Natural killer cell (primary cell): ENCODE measurements at regions not wholly inside any gene's neighbourhood (a gene's known extent, or its start where the extent isn't known, plus 50 kb on each side); places are given as distances from the start of the nearest gene placed in this dataset.

Source experiments
- ATAC-seq, 3 donors: fragments of 150-1000 bp in 2 of 3; fragments of 200-7000 bp in 1 of 3; cut with Tn5 transposase; 1 replicate in 1 of 3; 2 replicates in 2 of 3; pipeline ENCODE4 v1.10.0; 2021; ENCODE audit warnings: mild to moderate bottlenecking in 2 of 3, moderate library complexity in 2 of 3
- DNase-seq, 2 donors: peaks; one replicate each; pipeline versions ENCODE4 v3.0.0 to v3.0.0-alpha.2; 2013 to 2021; ENCODE audit warnings: mixed read lengths in 1 of 2
- H3K27ac ChIP-seq: one replicate; pipeline ENCODE4 v1.5.1; 2013; ENCODE audit warnings: mild to moderate bottlenecking, low read length
- H3K27me3 ChIP-seq: one replicate; pipeline ENCODE4 v1.6.1; 2013; ENCODE audit warnings: low read length; ENCODE audit not compliant: control insufficient read depth, insufficient read depth
- H3K36me3 ChIP-seq: one replicate; pipeline ENCODE4 v1.6.1; 2013; ENCODE audit warnings: low read length; ENCODE audit not compliant: control insufficient read depth, insufficient read depth
- H3K4me1 ChIP-seq: one replicate; pipeline ENCODE4 v1.6.1; 2013; ENCODE audit warnings: low read length; ENCODE audit not compliant: control insufficient read depth, insufficient read depth
- H3K4me3 ChIP-seq: one replicate; pipeline ENCODE4 v1.5.1; 2013; ENCODE audit warnings: low read length
- H3K9me3 ChIP-seq: one replicate; pipeline ENCODE4 v1.6.1; 2013; ENCODE audit warnings: low read length; ENCODE audit not compliant: control insufficient read depth, insufficient read depth
- H3K27ac Mint-ChIP-seq, 2 donors: one replicate each; pipeline ENCODE4 v1.8.0; 2022; ENCODE audit warnings: mild to moderate bottlenecking in 2 of 2, mixed read lengths in 2 of 2, moderate library complexity in 1 of 2
- H3K27me3 Mint-ChIP-seq, 2 donors: one replicate each; pipeline ENCODE4 v1.8.0; 2022; ENCODE audit warnings: low read depth in 2 of 2, mixed read lengths in 2 of 2
- H3K36me3 Mint-ChIP-seq: one replicate; pipeline ENCODE4 v1.8.0; 2022; ENCODE audit warnings: mixed read lengths
- H3K4me1 Mint-ChIP-seq, 2 donors: one replicate each; pipeline ENCODE4 v1.8.0; 2022; ENCODE audit warnings: mixed read lengths in 2 of 2
- H3K4me3 Mint-ChIP-seq: one replicate; pipeline ENCODE4 v1.8.0; 2022; ENCODE audit warnings: mild to moderate bottlenecking, moderate library complexity, mixed read lengths
- H3K9me3 Mint-ChIP-seq, 2 donors: one replicate each; pipeline ENCODE4 v1.8.0; 2022; ENCODE audit warnings: mixed read lengths in 2 of 2
- WGBS: methylation state at CpG from one replicate; pipeline ENCODE4 v1.1.7; 2013; ENCODE audit warnings: missing lambda C conversion rate; ENCODE audit not compliant: insufficient coverage; 5-methylcytosine and 5-hydroxymethylcytosine counted together
- intact Hi-C: fragments of 100-400 bp; cut with micrococcal nuclease; formaldehyde crosslinking; loops from one replicate; pipeline ENCODE4 v1.14.2; 2022
- TF ChIP-seq, protein P1 (sequence below): fragments of 200-600 bp; IDR thresholded peaks from one replicate; pipeline ENCODE4 v1.8.0; 2022; ENCODE audit warnings: antibody characterized with exemption

GRCh38 chr1:104629589-104629988 is 879.9 kb downstream of the AMY1C start:
- Mint-ChIP-seq H3K4me3 (no peak overlapping the region), H3K9me3 (peaks cover 2 to 3% of the 10 kb centered on the region in 2 donors), H3K4me1 (no peaks in the 10 kb centered on the region), H3K27me3 (no peaks in the 10 kb centered on the region), H3K27ac (no peak overlapping the region), H3K36me3 (peaks cover 6% of the 10 kb centered on the region)
- Histone ChIP-seq H3K4me3 (no peak overlapping the region), H3K9me3 (no peaks in the 10 kb centered on the region), H3K4me1 (no peaks in the 10 kb centered on the region), H3K36me3 (no peaks in the 10 kb centered on the region), H3K27me3 (no peaks in the 10 kb centered on the region), H3K27ac (no peak overlapping the region)
- TF ChIP-seq, protein P1, sequence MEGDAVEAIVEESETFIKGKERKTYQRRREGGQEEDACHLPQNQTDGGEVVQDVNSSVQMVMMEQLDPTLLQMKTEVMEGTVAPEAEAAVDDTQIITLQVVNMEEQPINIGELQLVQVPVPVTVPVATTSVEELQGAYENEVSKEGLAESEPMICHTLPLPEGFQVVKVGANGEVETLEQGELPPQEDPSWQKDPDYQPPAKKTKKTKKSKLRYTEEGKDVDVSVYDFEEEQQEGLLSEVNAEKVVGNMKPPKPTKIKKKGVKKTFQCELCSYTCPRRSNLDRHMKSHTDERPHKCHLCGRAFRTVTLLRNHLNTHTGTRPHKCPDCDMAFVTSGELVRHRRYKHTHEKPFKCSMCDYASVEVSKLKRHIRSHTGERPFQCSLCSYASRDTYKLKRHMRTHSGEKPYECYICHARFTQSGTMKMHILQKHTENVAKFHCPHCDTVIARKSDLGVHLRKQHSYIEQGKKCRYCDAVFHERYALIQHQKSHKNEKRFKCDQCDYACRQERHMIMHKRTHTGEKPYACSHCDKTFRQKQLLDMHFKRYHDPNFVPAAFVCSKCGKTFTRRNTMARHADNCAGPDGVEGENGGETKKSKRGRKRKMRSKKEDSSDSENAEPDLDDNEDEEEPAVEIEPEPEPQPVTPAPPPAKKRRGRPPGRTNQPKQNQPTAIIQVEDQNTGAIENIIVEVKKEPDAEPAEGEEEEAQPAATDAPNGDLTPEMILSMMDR = no peak
- no peak for ATAC-seq
- intact Hi-C loops = no loop called here
- 0% methylated on average over 1 of the region's 1 CpG for WGBS
- no peak for DNase-seq

GRCh38 chr1:104630567-104631149 is 881.0 kb downstream of the AMY1C start:
- no peaks in the 10 kb centered on the region for H3K36me3 ChIP-seq
- DNase-seq = no peak

DNA sequence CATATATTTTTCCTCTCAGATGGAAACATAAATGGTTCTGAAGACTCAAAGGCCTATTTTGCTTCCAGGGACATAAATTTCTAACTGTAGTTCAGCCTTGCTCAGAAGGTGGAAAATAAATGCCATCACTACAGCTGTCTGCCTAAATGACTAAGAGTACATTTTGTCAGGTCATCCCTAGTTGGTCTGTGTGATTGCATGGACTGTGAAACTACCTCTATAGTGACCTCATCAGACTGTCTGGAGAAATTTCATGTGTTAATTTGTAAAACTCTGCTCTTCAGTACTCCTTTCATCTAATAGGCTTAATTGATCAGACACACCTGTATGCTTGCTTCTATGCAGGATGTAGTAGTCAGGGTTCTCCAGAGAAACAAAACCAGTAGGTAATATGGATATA is 886.9 kb downstream of the AMY1C start:
- TF ChIP-seq, protein P1 = no peak
- no peak overlapping the region for H3K27ac Mint-ChIP-seq

More at GRCh38 chr1:104630567-104631149, 881.0 kb downstream of the AMY1C start:
- H3K27ac Mint-ChIP-seq = no peak overlapping the region
- peaks cover 2 to 3% of the 10 kb centered on the region in 2 donors for H3K9me3 Mint-ChIP-seq
- no peaks in the 10 kb centered on the region for H3K27me3 Mint-ChIP-seq
- Histone ChIP-seq H3K27me3 (no peaks in the 10 kb centered on the region), H3K4me1 (no peaks in the 10 kb centered on the region), H3K4me3 (no peak overlapping the region), H3K27ac (no peak overlapping the region), H3K9me3 (no peaks in the 10 kb centered on the region)
- no peaks in the 10 kb centered on the region for H3K4me1 Mint-ChIP-seq
- WGBS = 75% methylated on average over 4 of the region's 5 CpGs
- peaks cover 6% of the 10 kb centered on the region for H3K36me3 Mint-ChIP-seq
- intact Hi-C loops = no loop called here
- TF ChIP-seq, protein P1 = no peak
- no peak for ATAC-seq
- H3K4me3 Mint-ChIP-seq = no peak overlapping the region

DNA sequence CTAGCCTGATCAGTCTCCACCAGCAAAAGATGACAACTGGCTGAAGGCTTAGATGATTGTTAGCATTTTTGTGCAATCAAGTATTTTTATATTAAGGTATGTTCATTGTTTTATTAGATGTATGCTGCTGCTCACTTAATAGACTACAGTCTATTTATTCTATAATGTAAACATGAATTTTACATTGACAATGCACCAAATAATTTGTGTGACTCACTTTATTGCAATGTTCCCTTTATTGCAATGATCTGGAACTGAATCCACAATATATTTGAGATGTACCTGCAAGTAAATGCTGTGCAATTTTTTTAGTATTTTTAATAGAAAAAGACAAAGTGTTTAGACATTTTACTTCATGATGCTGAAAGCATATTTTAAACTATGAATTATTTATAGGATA is 896.5 kb downstream of the AMY1C start:
- ATAC-seq = no peak
- intact Hi-C loops = no loop called here
- TF ChIP-seq, protein P1 = no peak
- Histone ChIP-seq H3K36me3 (no peaks in the 10 kb centered on the region), H3K27ac (no peak overlapping the region), H3K4me3 (no peak overlapping the region), H3K9me3 (no peaks in the 10 kb centered on the region), H3K27me3 (no peaks in the 10 kb centered on the region), H3K4me1 (no peaks in the 10 kb centered on the region)
- Mint-ChIP-seq H3K27me3 (no peaks in the 10 kb centered on the region), H3K4me3 (no peak overlapping the region), H3K36me3 (no peaks in the 10 kb centered on the region), H3K9me3 (peaks cover 5% of the 10 kb centered on the region in 2 donors), H3K4me1 (no peaks in the 10 kb centered on the region), H3K27ac (no peak overlapping the region)
- DNase-seq = no peak

More for the DNA sequence above, 886.9 kb downstream of the AMY1C start:
- H3K27me3 ChIP-seq = no peaks in the 10 kb centered on the region
- Mint-ChIP-seq H3K4me1 (no peaks in the 10 kb centered on the region), H3K9me3 (peaks cover 2 to 9% of the 10 kb centered on the region in 2 donors), H3K4me3 (no peak overlapping the region), H3K27me3 (no peaks in the 10 kb centered on the region), H3K36me3 (no peaks in the 10 kb centered on the region)
- H3K27ac ChIP-seq = no peak overlapping the region
- H3K4me3 ChIP-seq = no peak overlapping the region
- H3K9me3 ChIP-seq = no peaks in the 10 kb centered on the region
- H3K36me3 ChIP-seq = no peaks in the 10 kb centered on the region
- intact Hi-C loops = no loop called here
- H3K4me1 ChIP-seq = no peaks in the 10 kb centered on the region
- DNase-seq (no peak), ATAC-seq (no peak)
